Inflammatory macrophage (primary cell): ENCODE measurements at regions not wholly inside any gene's neighbourhood (a gene's known extent, or its start where the extent isn't known, plus 50 kb on each side); places are given as distances from the start of the nearest gene placed in this dataset.
A peak's percentile ranks its signal among the peaks of the same experiment; 100 is the strongest.

Source experiments
- DNase-seq, 2 donors: peaks; one replicate each; pipeline ENCODE4 v3.0.0-alpha.2; 2020 to 2022

DNA sequence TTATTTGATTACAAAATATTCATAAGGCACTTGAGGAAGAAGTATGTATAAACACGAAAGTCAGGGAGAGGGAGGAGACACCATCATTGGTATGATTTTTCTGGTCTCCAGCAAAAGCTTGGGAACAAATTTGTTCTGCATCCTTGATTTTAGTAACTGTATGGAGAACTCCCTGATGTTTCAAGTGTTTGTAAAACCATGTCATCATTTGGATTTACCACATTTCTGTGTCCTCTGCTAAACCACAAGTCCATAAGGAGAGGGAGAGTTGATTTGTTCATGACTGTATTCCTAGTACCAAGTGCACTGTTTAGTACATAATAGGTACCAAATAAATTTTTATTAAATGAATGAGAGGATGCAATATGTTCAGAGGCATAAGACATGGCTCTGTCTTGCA, 181.1 kb downstream of the BTG1 start:
- no peak for DNase-seq

DNA sequence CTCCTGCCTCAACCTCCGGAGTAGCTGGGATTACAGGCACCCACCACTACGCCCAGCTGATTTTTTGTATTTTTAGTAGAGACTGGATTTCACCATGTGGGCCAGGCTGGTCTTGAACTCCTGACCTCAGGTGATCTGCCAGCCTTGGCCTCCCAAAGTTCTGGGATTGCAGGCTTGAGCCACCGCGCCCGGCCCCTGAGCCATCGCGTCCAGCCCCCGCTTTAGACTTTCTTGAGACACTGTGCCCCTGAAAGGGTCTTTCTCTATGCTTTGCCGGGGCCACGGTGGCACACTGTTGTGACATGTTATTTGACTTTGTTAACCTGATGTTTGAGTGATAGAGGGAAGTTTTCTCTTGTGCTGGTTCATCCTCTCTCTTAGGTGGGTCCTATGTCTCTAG, 186.4 kb downstream of the BTG1 start:
- no peak for DNase-seq

DNA sequence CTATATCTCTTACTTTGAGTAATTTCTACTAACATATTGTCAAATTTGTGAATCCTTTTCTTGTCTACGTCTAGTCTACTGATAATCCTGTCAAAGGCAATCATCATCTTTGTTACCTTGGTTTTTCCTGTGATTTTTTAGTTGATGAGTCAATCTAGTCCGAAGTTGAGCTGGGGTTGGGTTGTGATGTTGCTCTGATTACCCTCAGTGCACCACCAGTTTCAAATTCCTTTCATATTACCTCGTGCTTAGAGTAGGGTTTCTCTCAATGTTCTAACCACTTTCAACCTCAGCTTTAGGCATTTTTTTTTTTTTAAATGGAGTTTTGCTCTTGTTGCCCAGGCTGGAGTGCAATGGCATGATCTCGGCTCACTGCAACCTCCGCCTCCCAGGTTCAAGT, 186.8 kb downstream of the BTG1 start:
- no peak for DNase-seq

DNA sequence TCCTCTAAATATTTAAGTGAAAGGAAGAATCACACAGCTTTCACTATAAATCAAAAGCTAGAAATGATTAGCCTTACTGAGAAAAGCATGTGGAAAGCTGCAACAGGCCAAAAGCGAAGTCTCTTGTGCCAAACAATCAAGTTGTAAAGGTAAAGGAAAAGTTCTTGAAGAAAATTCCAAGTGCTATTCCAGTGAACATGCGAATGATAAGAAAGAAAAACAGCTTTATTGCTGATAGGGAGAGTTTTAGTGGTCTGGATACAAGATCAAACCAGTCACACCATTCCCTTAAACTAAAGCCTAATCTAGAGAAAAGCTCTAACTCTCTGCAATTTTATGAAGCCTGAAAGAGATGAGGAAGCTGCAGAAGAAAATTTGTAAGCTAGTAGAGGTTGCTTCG, 190.9 kb downstream of the BTG1 start:
- no peak for DNase-seq

- no peak for DNase-seq
These were observed 191.3 kb downstream of the BTG1 start for GRCh38 chr12:91954326-91954725.

DNA sequence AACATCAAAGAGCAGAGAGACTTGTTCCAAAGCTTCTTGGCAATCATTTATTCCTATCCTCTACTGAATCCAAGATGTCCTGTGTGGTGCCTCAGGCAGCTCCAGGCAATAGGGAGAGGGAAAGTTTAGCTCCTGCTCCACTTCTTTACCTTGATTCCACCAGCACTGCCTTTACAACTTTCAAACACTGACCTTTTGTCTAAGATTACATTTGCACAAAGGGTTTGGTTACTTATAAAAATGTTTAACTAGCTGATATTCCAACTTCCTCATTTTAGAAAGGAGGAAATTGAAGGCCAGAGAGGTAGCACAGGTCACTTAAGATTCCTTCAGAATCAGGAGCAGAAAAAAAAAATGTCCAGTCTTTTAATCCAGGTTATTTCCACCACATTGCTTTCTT, 192.7 kb downstream of the BTG1 start:
- peak in 1 of 2 donors; percentile 13 for DNase-seq

- DNase-seq, result no peak
These were observed 194.1 kb downstream of the BTG1 start for GRCh38 chr12:91951571-91951970.

GRCh38 chr12:91948504-91948903, 197.1 kb downstream of the BTG1 start:
- no peak for DNase-seq

DNA sequence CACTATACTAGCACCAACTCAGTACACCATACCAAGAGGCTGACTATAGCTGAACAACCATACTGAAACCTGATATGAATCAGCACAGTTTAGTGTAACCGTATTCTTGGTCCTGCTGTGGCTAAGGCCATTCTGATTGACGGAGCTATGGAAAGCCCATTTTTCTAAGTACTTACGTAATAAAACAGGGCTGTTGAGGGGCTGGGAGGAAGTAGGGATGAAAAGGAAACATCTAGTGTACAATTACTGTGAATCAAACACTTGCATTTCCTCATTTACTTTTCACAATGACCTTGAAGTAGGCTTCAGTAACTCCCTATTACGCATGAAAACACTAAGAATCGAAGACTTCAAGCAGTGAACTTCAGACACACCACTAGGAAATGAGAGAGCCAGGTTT, 198.2 kb downstream of the BTG1 start:
- peak; percentile 22 to 55 for DNase-seq

DNA sequence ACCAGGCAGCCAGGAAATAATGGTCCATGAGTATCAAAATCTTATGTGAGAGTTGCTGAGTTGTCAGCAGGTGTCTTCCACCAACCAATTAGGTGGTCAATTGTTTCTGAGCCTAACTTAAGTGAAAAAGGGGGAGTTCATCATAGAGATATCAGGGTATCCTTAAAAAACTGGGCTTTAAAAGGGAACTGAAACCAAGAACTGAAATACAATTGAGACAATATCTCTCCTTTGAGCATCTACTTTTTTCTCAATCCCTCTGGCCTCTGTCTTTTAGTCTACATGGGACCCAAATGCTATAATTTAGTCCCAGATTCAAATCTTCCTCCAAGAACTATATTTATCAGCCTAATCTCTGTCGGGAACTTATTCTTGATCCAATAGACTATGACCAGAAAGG, 201.0 kb downstream of the BTG1 start:
- no peak for DNase-seq

- DNase-seq, result peak; percentile 76 to 90
These were observed 204.6 kb downstream of the BTG1 start for GRCh38 chr12:91940826-91941570.

DNA sequence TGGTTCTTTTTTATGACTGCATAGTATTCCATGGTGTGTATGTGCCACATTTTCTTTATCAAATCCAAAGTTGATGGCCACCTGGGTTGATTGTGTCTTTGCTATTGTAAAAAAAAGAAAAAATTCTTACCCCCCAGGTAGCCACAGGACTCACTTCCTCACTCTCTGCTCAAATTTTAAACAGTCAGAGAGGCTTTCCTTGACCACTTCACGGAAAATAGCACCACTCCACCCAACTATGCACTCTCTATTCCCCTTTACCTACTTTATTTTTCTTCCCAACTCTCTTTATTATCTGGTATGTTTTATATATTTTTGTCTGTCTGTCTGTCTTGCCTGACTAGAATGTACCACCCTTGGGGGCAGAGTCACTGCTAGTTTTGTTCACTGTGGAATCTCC, 205.3 kb downstream of the BTG1 start:
- no peak for DNase-seq

GRCh38 chr12:91937706-91938105, 207.9 kb downstream of the BTG1 start:
- peak in 1 of 2 donors; percentile 18 for DNase-seq

DNA sequence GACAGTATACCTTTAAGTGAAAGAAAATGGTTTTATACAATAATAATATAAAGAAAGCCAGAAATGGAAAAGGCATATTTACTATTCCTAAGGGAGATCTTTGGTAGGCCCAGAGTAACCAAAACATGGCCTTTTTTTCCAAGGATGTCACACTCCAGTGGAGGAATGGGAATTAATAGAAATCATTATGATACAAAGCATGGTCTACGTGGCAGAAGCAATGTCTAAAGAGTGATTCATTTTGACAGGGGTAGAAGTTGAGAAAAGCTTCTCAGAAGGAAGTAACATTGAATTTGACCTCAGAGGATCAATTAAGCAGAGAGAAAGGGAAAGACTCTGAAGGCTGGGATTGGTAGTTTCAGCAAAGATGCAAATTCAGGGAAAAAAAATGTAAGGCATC, 208.6 kb downstream of the BTG1 start:
- no peak for DNase-seq

GRCh38 chr12:91935296-91935695, 210.3 kb downstream of the BTG1 start:
- DNase-seq, result peak; percentile 80 to 89

- peak in 1 of 2 donors; percentile 21 for DNase-seq
These were observed 214.5 kb downstream of the BTG1 start for GRCh38 chr12:91931111-91931510.

GRCh38 chr12:91928501-91928900, 217.1 kb downstream of the BTG1 start:
- no peak for DNase-seq

GRCh38 chr12:91926848-91927247, 218.8 kb downstream of the BTG1 start:
- no peak for DNase-seq

DNA sequence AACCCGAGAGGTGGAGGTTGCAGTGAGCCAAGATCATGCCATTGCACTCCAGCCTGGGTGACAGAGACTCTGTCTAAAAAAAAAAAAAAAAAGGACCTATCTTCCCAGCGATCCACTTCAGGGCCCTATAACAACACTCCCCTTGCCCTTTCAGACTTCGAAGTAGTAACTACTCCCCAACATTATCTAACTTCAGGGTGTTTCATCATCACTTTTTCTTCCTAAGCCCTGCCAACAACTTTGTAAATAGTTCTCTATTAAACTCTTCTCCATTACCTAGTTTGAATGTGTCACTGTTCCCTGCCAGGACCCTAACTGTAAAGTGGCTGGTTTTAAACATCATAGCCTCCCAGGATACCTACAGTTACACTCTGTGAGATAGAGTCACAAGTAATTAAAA, 220.8 kb downstream of the BTG1 start:
- no peak for DNase-seq

DNA sequence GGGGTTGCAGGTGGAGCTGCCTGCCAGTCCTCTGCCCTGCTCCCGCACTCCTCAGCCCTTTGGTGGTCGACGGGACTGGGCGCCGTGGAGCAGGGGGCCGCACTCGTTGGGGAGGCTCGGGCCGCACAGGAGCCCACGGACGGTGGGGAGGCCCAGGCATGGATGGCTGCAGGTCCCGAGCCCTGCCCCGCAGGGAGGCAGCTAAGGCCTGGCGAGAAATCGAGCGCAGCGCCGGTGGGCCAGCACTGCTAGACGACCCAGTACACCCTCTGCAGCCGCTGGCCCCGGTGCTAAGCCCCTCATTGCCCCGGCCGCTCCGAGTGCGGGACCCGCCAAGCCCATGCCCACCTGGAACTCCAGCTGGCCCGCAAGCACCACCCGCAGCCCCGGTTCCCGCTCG, 221.8 kb downstream of the BTG1 start:
- DNase-seq, result no peak

DNA sequence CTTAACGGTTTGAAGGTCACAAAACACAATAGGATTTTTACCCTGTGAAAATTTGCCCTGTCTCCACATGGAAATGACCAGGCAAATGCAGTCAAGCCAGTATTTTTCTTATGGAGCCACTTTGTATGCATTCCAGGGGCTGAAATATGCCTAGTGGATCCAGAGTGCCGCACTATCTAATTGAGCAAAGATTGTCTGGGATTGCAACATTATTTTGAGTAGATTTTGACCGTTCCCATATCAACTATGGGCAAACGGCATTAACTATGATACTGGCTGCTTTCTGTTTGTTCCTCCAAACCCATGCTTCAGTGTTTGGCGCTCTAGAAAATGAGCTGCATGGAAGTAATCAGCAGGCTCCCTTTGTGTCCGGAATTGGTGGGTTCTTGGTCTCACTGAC, 223.0 kb downstream of the BTG1 start:
- no peak for DNase-seq

DNA sequence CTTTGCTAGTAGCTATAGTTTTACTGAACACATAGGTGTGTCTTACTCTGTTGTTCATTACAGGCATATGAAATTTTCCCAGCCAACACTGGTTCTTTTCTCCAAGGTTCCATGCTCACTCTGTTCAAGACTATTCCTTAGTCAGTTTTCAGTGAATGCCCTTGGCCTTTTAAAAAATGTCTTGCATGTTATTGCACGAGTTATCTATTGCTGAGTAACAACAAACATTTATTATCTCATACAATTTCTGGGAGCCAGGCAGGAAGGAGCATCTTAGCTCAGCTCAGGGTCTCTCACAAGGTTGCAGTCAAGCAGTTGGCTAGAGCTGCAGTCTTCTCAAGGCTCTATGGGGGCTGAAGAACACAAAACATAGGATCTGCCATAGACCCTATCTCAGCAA, 223.5 kb downstream of the BTG1 start:
- no peak for DNase-seq

- DNase-seq, result no peak
These were observed 224.1 kb downstream of the BTG1 start for GRCh38 chr12:91921555-91921954.

- no peak for DNase-seq
These were observed 224.9 kb downstream of the BTG1 start for GRCh38 chr12:91920741-91921140.

- DNase-seq, result no peak
These were observed 225.4 kb downstream of the BTG1 start for GRCh38 chr12:91920276-91920675.
